ENCODE measurements at regions not wholly inside any gene's neighbourhood (a gene's known extent, or its start where the extent isn't known, plus 50 kb on each side); places are given as distances from the start of the nearest gene placed in this dataset.

DNA sequence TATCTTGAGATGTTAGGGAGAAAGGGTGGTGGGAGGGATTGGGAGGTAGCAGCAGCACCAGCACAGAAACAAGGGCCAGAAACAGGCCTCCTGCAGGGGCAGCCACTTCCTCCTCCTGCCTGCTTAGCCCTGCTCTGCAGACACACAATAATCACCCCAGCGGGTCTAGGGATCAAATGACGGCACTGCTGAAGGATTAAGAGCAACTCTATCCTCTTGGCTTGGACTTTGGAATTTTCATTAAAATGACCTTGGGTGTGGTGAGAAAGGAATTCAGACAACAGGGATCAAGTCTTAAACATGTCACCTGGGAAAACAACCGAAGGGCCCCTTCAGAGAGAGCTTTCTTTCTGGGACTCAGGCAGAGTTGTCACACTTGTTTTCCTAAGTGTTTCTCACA lies 353.4 kb downstream of the SPRY1 start:
- TF ChIP-seq, protein P1, sequence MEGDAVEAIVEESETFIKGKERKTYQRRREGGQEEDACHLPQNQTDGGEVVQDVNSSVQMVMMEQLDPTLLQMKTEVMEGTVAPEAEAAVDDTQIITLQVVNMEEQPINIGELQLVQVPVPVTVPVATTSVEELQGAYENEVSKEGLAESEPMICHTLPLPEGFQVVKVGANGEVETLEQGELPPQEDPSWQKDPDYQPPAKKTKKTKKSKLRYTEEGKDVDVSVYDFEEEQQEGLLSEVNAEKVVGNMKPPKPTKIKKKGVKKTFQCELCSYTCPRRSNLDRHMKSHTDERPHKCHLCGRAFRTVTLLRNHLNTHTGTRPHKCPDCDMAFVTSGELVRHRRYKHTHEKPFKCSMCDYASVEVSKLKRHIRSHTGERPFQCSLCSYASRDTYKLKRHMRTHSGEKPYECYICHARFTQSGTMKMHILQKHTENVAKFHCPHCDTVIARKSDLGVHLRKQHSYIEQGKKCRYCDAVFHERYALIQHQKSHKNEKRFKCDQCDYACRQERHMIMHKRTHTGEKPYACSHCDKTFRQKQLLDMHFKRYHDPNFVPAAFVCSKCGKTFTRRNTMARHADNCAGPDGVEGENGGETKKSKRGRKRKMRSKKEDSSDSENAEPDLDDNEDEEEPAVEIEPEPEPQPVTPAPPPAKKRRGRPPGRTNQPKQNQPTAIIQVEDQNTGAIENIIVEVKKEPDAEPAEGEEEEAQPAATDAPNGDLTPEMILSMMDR (conservative IDR thresholded peaks at IDR 0.05) = no peak
- TF ChIP-seq ZFX (IDR thresholded peaks at IDR 0.05) = no peak
- no peak overlapping the region for H3K27ac ChIP-seq

DNA sequence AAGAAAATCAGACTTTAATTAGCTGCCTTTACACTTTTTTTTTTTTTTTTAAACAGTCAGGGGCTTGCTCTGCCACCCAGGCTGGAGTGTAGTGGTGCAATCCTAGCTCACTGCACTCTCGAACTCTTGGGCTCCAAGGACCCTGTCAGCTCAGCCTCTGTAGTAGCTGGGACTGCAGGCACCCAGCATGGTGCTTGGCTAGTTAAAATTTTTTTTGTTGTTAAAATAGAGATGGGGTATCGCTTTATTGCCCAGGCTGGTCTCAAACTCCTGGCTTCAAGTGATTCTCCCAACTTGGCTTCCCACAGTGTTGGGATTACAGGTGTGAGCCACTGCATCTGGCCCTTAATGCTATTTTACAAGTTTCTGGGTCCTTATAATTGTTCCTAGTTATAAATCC lies 359.1 kb downstream of the SPRY1 start:
- no peak overlapping the region for H3K27ac ChIP-seq
- TF ChIP-seq ZFX (IDR thresholded peaks at IDR 0.05) = no peak
- TF ChIP-seq, protein P1 (conservative IDR thresholded peaks at IDR 0.05) = no peak

DNA sequence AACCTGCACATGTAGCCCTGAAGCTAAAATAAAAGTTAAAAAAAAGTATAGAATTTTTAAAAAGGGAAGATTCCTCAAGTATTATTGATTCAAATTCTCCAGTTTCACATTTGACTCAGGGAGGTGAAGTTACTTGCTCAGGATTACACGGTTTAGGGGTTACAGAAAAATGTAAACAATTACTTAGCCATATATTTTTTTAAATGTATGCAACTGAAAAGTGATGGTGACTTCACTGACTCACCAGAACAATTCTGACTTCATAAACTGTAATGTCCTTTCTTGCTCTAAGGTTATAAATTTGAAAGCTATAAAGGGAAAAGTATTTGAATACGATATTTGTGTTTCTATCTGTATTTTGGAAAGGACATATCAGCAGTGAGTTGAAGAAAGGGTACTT lies 371.2 kb downstream of the SPRY1 start:
- TF ChIP-seq, protein P1 (conservative IDR thresholded peaks at IDR 0.05) = no peak
- TF ChIP-seq ZFX (IDR thresholded peaks at IDR 0.05) = no peak
- H3K27ac ChIP-seq = no peak overlapping the region

DNA sequence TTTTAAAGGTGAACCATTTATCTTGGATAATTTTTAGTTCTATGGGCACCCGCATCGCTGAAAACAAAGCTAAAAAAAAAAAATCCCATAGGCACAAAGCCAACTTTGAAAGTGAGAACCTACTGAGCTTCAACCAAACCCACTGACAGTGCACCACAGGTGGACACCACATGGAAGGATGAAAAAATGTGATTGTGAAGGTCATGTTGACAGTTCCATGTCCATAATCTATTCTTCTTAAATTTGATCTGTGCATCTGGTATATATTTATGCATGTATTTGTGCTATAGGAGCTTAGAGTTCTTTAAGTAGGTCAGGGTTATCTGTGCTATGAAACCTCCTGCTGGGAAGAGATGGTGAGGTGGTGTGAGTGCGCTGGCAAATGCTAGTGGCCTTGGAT lies 374.3 kb downstream of the SPRY1 start:
- H3K27ac ChIP-seq = no peak overlapping the region
- TF ChIP-seq ZFX (IDR thresholded peaks at IDR 0.05) = no peak
- TF ChIP-seq, protein P1 (conservative IDR thresholded peaks at IDR 0.05) = no peak

DNA sequence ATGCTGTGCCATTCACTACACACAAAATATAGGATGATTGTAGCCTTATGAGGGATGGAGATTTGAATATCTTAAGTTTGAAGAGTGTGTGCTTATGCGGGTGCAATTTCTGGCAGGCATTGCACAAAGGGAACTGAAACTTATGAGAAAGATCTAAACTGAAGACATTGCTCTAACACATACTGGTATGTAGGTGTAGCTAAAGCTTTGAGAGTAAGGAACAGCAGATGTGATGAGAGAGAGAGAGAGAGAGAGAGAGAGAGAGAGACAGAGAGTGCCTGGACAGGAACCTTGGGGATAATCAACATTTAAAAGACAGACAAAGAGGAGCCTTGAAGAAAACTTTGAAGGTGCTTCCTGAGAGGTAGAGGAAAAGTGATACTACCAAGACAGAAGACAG lies 379.7 kb downstream of the SPRY1 start:
- TF ChIP-seq, protein P1 (conservative IDR thresholded peaks at IDR 0.05) = no peak
- no peak for TF ChIP-seq ZFX (IDR thresholded peaks at IDR 0.05)
- H3K27ac ChIP-seq = no peak overlapping the region

DNA sequence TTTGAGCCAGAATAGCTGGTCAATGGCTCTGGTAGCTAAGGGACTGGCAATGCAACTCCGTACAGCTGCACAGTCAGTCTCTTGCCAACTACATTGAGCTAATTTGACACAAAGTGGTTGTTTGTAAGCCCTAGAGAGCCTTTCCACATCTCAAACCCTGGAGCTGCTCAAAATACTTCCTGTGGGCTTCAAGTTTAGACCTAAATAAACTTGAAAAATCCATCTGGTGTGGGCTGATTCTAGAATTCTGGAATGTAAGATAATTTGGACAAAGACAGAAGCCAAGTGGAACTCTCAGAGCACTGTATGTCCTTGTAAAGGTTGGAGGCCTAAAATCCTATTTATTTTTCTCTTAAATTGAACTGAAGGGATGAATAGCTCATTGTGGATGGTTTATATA lies 380.8 kb downstream of the SPRY1 start:
- no peak for TF ChIP-seq ZFX (IDR thresholded peaks at IDR 0.05)
- TF ChIP-seq, protein P1 (conservative IDR thresholded peaks at IDR 0.05) = no peak
- no peak overlapping the region for H3K27ac ChIP-seq

DNA sequence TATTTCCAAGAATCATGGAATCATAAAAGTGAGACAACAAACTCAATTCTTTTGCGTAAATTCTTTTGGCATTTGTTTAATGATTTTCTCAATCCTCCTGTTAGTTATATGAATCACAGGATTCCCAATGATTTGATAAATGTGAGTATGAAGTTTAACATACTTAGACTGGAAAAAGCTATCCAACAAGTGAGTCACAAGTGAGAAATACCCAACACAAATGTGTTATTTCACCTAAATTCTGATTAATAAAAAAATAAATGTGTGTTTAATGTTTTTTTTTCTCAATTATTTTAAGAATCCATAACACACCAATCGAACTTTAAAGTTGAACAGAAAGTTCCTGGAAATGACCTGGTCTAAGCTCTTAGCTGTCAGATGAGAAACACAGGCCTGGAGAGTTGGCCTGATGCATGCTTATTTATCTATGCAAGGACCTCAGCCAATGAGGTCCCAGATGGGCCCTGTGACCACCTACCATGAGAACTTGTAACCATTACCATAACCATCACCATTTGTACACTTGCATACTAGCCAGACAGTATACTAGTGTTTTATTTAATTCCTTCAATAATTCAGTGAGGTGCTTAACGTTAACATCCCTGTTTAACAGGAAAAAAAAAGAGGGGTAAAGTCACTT lies 386.7 kb downstream of the SPRY1 start:
- no peak for TF ChIP-seq ZFX (IDR thresholded peaks at IDR 0.05)
- TF ChIP-seq, protein P1 (conservative IDR thresholded peaks at IDR 0.05) = no peak
- H3K27ac ChIP-seq = no peak overlapping the region
